ENCODE measurements at regions not wholly inside any gene's neighbourhood (a gene's known extent, or its start where the extent isn't known, plus 50 kb on each side); places are given as distances from the start of the nearest gene placed in this dataset.

- Histone ChIP-seq H4K20me1 (ENCODE audit: insufficient read depth, low read length, poor library complexity, severe bottlenecking) (no peaks in the 10 kb centered on the region), H3K4me2 (ENCODE audit: low read depth, low read length, poor library complexity, severe bottlenecking) (no peak overlapping the region), H3K27me3 (ENCODE audit: insufficient read depth, low read length, poor library complexity, severe bottlenecking) (no peaks in the 10 kb centered on the region), H3K9ac (ENCODE audit: low read depth, low read length, poor library complexity, severe bottlenecking) (no peak overlapping the region), H3K4me1 (ENCODE audit: insufficient read depth, low read length, poor library complexity, severe bottlenecking) (no peaks in the 10 kb centered on the region), H3K9me3 (ENCODE audit: insufficient read depth, low read depth, low read length) (no peaks in the 10 kb centered on the region), H3K9me2 (replicated peaks; ENCODE audit: low read depth, low read length) (no peaks in the 10 kb centered on the region), H3K4me3 (ENCODE audit: low read length, poor library complexity, severe bottlenecking) (no peak overlapping the region), H2AFZ (ENCODE audit: low read length) (no peak overlapping the region), H3K36me3 (ENCODE audit: insufficient read depth, low read length) (no peaks in the 10 kb centered on the region), H3F3A (ENCODE audit: low read depth) (no peaks in the 10 kb centered on the region), H3K79me2 (ENCODE audit: insufficient read depth, low read length) (no peaks in the 10 kb centered on the region)
- TF ChIP-seq EZH2phosphoT487 (IDR thresholded peaks at IDR 0.05; ENCODE audit: borderline replicate concordance) (no peak), CTCF (conservative IDR thresholded peaks at IDR 0.05; ENCODE audit: low read length) (no peak)
These were observed 1382.0 kb downstream of the FAM133A start for GRCh38 chrX:95055991-95056390.

- Histone ChIP-seq H2AFZ (ENCODE audit: low read length) (no peak overlapping the region), H3K9ac (ENCODE audit: low read depth, low read length, poor library complexity, severe bottlenecking) (no peak overlapping the region), H3K36me3 (ENCODE audit: insufficient read depth, low read length) (no peaks in the 10 kb centered on the region), H3K9me3 (ENCODE audit: insufficient read depth, low read depth, low read length) (no peaks in the 10 kb centered on the region), H3K4me2 (ENCODE audit: low read depth, low read length, poor library complexity, severe bottlenecking) (no peak overlapping the region), H4K20me1 (ENCODE audit: insufficient read depth, low read length, poor library complexity, severe bottlenecking) (no peaks in the 10 kb centered on the region), H3F3A (ENCODE audit: low read depth) (no peaks in the 10 kb centered on the region), H3K9me2 (replicated peaks; ENCODE audit: low read depth, low read length) (no peaks in the 10 kb centered on the region), H3K79me2 (ENCODE audit: insufficient read depth, low read length) (no peaks in the 10 kb centered on the region), H3K27me3 (ENCODE audit: insufficient read depth, low read length, poor library complexity, severe bottlenecking) (no peaks in the 10 kb centered on the region), H3K4me1 (ENCODE audit: insufficient read depth, low read length, poor library complexity, severe bottlenecking) (no peaks in the 10 kb centered on the region), H3K4me3 (ENCODE audit: low read length, poor library complexity, severe bottlenecking) (no peak overlapping the region)
- TF ChIP-seq EZH2phosphoT487 (IDR thresholded peaks at IDR 0.05; ENCODE audit: borderline replicate concordance) (no peak), CTCF (conservative IDR thresholded peaks at IDR 0.05; ENCODE audit: low read length) (no peak)
These were observed 1382.9 kb downstream of the FAM133A start for GRCh38 chrX:95056901-95057300.

- Histone ChIP-seq H3K4me2 (ENCODE audit: low read depth, low read length, poor library complexity, severe bottlenecking) (no peak overlapping the region), H3K9me3 (ENCODE audit: insufficient read depth, low read depth, low read length) (no peaks in the 10 kb centered on the region), H3K36me3 (ENCODE audit: insufficient read depth, low read length) (no peaks in the 10 kb centered on the region), H3K9ac (ENCODE audit: low read depth, low read length, poor library complexity, severe bottlenecking) (no peak overlapping the region), H3F3A (ENCODE audit: low read depth) (no peaks in the 10 kb centered on the region), H3K4me3 (ENCODE audit: low read length, poor library complexity, severe bottlenecking) (no peak overlapping the region), H3K27me3 (ENCODE audit: insufficient read depth, low read length, poor library complexity, severe bottlenecking) (no peaks in the 10 kb centered on the region), H3K9me2 (replicated peaks; ENCODE audit: low read depth, low read length) (no peaks in the 10 kb centered on the region), H3K4me1 (ENCODE audit: insufficient read depth, low read length, poor library complexity, severe bottlenecking) (no peaks in the 10 kb centered on the region), H4K20me1 (ENCODE audit: insufficient read depth, low read length, poor library complexity, severe bottlenecking) (no peaks in the 10 kb centered on the region), H2AFZ (ENCODE audit: low read length) (no peak overlapping the region), H3K79me2 (ENCODE audit: insufficient read depth, low read length) (no peaks in the 10 kb centered on the region)
- TF ChIP-seq CTCF (conservative IDR thresholded peaks at IDR 0.05; ENCODE audit: low read length) (no peak), EZH2phosphoT487 (IDR thresholded peaks at IDR 0.05; ENCODE audit: borderline replicate concordance) (no peak)
These were observed 1383.3 kb downstream of the FAM133A start for GRCh38 chrX:95057341-95057740.

Data from Loucy (cell line).